ENCODE measurements at regions not wholly inside any gene's neighbourhood (a gene's known extent, or its start where the extent isn't known, plus 50 kb on each side); places are given as distances from the start of the nearest gene placed in this dataset.

- H3K36me3 ChIP-seq (replicated peaks; ENCODE audit: insufficient read depth, low read depth), result no peaks in the 10 kb centered on the region
- H3K4me3 ChIP-seq, result no peak overlapping the region
- DNase-seq (ENCODE audit: low spot score), result no peak
- no peaks in the 10 kb centered on the region for H3K79me2 ChIP-seq
- no peaks in the 10 kb centered on the region for H3K9me2 ChIP-seq (replicated peaks; ENCODE audit: insufficient read depth)
- 89% methylated on average over 2 of the region's 2 CpGs for WGBS (ENCODE audit: low lambda C conversion rate, missing lambda C conversion rate)
- TF ChIP-seq CTCF (IDR thresholded peaks at IDR 0.05; ENCODE audit: poor library complexity), result no peak
- no peak for TF ChIP-seq EZH2 (IDR thresholded peaks at IDR 0.05; ENCODE audit: borderline replicate concordance)
- TF ChIP-seq EZH2phosphoT487 (IDR thresholded peaks at IDR 0.05; ENCODE audit: low read depth, severe bottlenecking, unreplicated experiment), result no peak
- no peak overlapping the region for H3K4me2 ChIP-seq
- no peaks in the 10 kb centered on the region for H3K9me3 ChIP-seq (ENCODE audit: low read depth)
- no peaks in the 10 kb centered on the region for H3K4me1 ChIP-seq (ENCODE audit: insufficient read depth)
- no peak overlapping the region for H3K27ac ChIP-seq
- H4K20me1 ChIP-seq (ENCODE audit: insufficient read depth, poor library complexity, severe bottlenecking), result no peaks in the 10 kb centered on the region
- H3K27me3 ChIP-seq, result no peaks in the 10 kb centered on the region
- no peak overlapping the region for H2AFZ ChIP-seq
Observed at GRCh38 chr3:103337179-103337845, 902.5 kb downstream of the ZPLD1 start.

- Histone ChIP-seq H4K20me1 (ENCODE audit: insufficient read depth, poor library complexity, severe bottlenecking) (no peaks in the 10 kb centered on the region), H3K4me1 (ENCODE audit: insufficient read depth) (no peaks in the 10 kb centered on the region), H3K9me3 (ENCODE audit: low read depth) (no peaks in the 10 kb centered on the region), H3K36me3 (replicated peaks; ENCODE audit: insufficient read depth, low read depth) (no peaks in the 10 kb centered on the region), H3K4me2 (no peak overlapping the region), H3K27me3 (no peaks in the 10 kb centered on the region), H3K79me2 (no peaks in the 10 kb centered on the region), H3K4me3 (no peak overlapping the region), H3K9me2 (replicated peaks; ENCODE audit: insufficient read depth) (no peaks in the 10 kb centered on the region), H3K27ac (no peak overlapping the region), H2AFZ (no peak overlapping the region)
- DNase-seq (ENCODE audit: low spot score), result no peak
- WGBS (ENCODE audit: low lambda C conversion rate, missing lambda C conversion rate), result 93% methylated on average over 4 of the region's 4 CpGs
- no peak for TF ChIP-seq CTCF (IDR thresholded peaks at IDR 0.05; ENCODE audit: poor library complexity)
- no peak for TF ChIP-seq EZH2phosphoT487 (IDR thresholded peaks at IDR 0.05; ENCODE audit: low read depth, severe bottlenecking, unreplicated experiment)
- TF ChIP-seq EZH2 (IDR thresholded peaks at IDR 0.05; ENCODE audit: borderline replicate concordance), result no peak
Observed at GRCh38 chr3:103341078-103341606, 906.3 kb downstream of the ZPLD1 start.

GRCh38 chr3:103342205-103342731 is 907.5 kb downstream of the ZPLD1 start:
- H3K4me3 ChIP-seq, result no peak overlapping the region
- H3K4me2 ChIP-seq, result no peak overlapping the region
- no peaks in the 10 kb centered on the region for H4K20me1 ChIP-seq (ENCODE audit: insufficient read depth, poor library complexity, severe bottlenecking)
- H3K9me2 ChIP-seq (replicated peaks; ENCODE audit: insufficient read depth), result no peaks in the 10 kb centered on the region
- H2AFZ ChIP-seq, result no peak overlapping the region
- WGBS (ENCODE audit: low lambda C conversion rate, missing lambda C conversion rate), result 73% methylated on average over 4 of the region's 4 CpGs
- H3K36me3 ChIP-seq (replicated peaks; ENCODE audit: insufficient read depth, low read depth), result no peaks in the 10 kb centered on the region
- no peaks in the 10 kb centered on the region for H3K4me1 ChIP-seq (ENCODE audit: insufficient read depth)
- no peak overlapping the region for H3K27ac ChIP-seq
- no peaks in the 10 kb centered on the region for H3K79me2 ChIP-seq
- H3K27me3 ChIP-seq, result no peaks in the 10 kb centered on the region
- TF ChIP-seq EZH2phosphoT487 (IDR thresholded peaks at IDR 0.05; ENCODE audit: low read depth, severe bottlenecking, unreplicated experiment) (no peak), CTCF (IDR thresholded peaks at IDR 0.05; ENCODE audit: poor library complexity) (no peak), EZH2 (IDR thresholded peaks at IDR 0.05; ENCODE audit: borderline replicate concordance) (no peak)
- H3K9me3 ChIP-seq (ENCODE audit: low read depth), result no peaks in the 10 kb centered on the region
- no peak for DNase-seq (ENCODE audit: low spot score)
